Breast epithelium (tissue), 3 donors: ENCODE measurements at regions not wholly inside any gene's neighbourhood (a gene's known extent, or its start where the extent isn't known, plus 50 kb on each side); places are given as distances from the start of the nearest gene placed in this dataset.

Source experiments
- CTCF ChIP-seq, 3 donors: fragments of 450-650 bp; IDR thresholded peaks; one replicate each; pipeline ENCODE4 v1.5.1; 2016 to 2017; ENCODE audit warnings: antibody characterized with exemption in 3 of 3, mild to moderate bottlenecking in 3 of 3, moderate library complexity in 3 of 3
- POLR2A ChIP-seq: fragments of 450-650 bp; IDR thresholded peaks from one replicate; pipeline ENCODE4 v1.6.1; 2016; ENCODE audit warnings: antibody characterized with exemption, mild to moderate bottlenecking, moderate library complexity
- POLR2AphosphoS5 ChIP-seq, 3 donors: sonication (generic); formaldehyde crosslinking; IDR thresholded peaks; one replicate each; pipeline ENCODE4 v1.6.1; 2017; ENCODE audit warnings: antibody characterized with exemption in 3 of 3

GRCh38 chr14:51529736-51530135 lies 122.0 kb upstream of the FRMD6 start:
- no peak for TF ChIP-seq CTCF (IDR thresholded peaks at IDR 0.05)
- no peak for TF ChIP-seq POLR2A
- no peak for TF ChIP-seq POLR2AphosphoS5 (IDR thresholded peaks at IDR 0.05)
